CD14-positive monocyte (primary cell): ENCODE measurements at regions not wholly inside any gene's neighbourhood (a gene's known extent, or its start where the extent isn't known, plus 50 kb on each side); places are given as distances from the start of the nearest gene placed in this dataset.

Experiments
- DNase-seq, 3 donors: peaks; one replicate each; pipeline ENCODE4 v3.0.0-alpha.2; 2011 to 2022
- H2AFZ ChIP-seq: 2 replicates; pipeline ENCODE4 v1.6.0; 2012; ENCODE audit warnings: mild to moderate bottlenecking, low read depth, low read length, inconsistent platforms; ENCODE audit not compliant: insufficient read depth, poor library complexity, severe bottlenecking
- H3K27ac ChIP-seq, 2 donors: 1 replicate in 1 of 2; 2 replicates in 1 of 2; pipeline ENCODE4 v1.5.1; 2012 to 2013; ENCODE audit warnings: low read length in 2 of 2, control low read depth in 1 of 2, inconsistent platforms in 1 of 2, low read depth in 1 of 2, mild to moderate bottlenecking in 1 of 2
- H3K27me3 ChIP-seq, 2 donors: one replicate each; pipeline versions ENCODE4 v1.6.0 to v1.6.1; 2011 to 2013; ENCODE audit warnings: low read length in 2 of 2; ENCODE audit not compliant: control insufficient read depth in 2 of 2, insufficient read depth in 2 of 2
- H3K36me3 ChIP-seq, 2 donors: replicated peaks in 1 of 2; 1 replicate in 1 of 2; 2 replicates in 1 of 2; pipeline versions ENCODE4 v1.5.1 to v1.6.1; 2012 to 2013; ENCODE audit warnings: low read length in 2 of 2, control low read depth in 1 of 2, inconsistent platforms in 1 of 2, mild to moderate bottlenecking in 1 of 2; ENCODE audit not compliant: insufficient read depth in 2 of 2, control insufficient read depth in 1 of 2
- H3K4me1 ChIP-seq, 2 donors: 1 replicate in 1 of 2; 2 replicates in 1 of 2; pipeline versions ENCODE4 v1.5.1 to v1.6.1; 2012 to 2013; ENCODE audit warnings: low read length in 2 of 2, control low read depth in 1 of 2, inconsistent platforms in 1 of 2, mild to moderate bottlenecking in 1 of 2, moderate library complexity in 1 of 2; ENCODE audit not compliant: insufficient read depth in 2 of 2, control insufficient read depth in 1 of 2
- H3K4me2 ChIP-seq: replicated peaks from 2 replicates; pipeline ENCODE3; 2012; ENCODE audit warnings: low read length, moderate library complexity, mild to moderate bottlenecking; ENCODE audit not compliant: poor library complexity, severe bottlenecking; ENCODE audit errors: extremely low read depth
- H3K4me3 ChIP-seq, 3 experiments: fragments of 200-600 bp in 1 of 3; sonication (generic) in 1 of 3; replicated peaks in 1 of 3; 1 replicate in 2 of 3; 2 replicates in 1 of 3; pipeline ENCODE4 v1.5.1; 2011 to 2013; ENCODE audit warnings: low read length in 3 of 3, mild to moderate bottlenecking in 3 of 3, control low read depth in 2 of 3, low read depth in 2 of 3, inconsistent platforms in 1 of 3, moderate library complexity in 1 of 3
- H3K79me2 ChIP-seq: 2 replicates; pipeline ENCODE4 v1.6.0; 2012; ENCODE audit warnings: mild to moderate bottlenecking, control low read depth, inconsistent platforms, low read length, moderate library complexity; ENCODE audit not compliant: insufficient read depth
- H3K9ac ChIP-seq: 2 replicates; pipeline ENCODE4 v1.6.0; 2017; ENCODE audit warnings: low read length, mild to moderate bottlenecking; ENCODE audit not compliant: insufficient read depth, poor library complexity, severe bottlenecking
- H3K9me3 ChIP-seq, 2 donors: replicated peaks in 1 of 2; 1 replicate in 1 of 2; 2 replicates in 1 of 2; pipeline versions ENCODE4 v1.5.1 to v1.6.1; 2012 to 2013; ENCODE audit warnings: low read length in 2 of 2, control low read depth in 1 of 2; ENCODE audit not compliant: control insufficient read depth in 1 of 2, insufficient read depth in 1 of 2
- H4K20me1 ChIP-seq: 2 replicates; pipeline ENCODE4 v1.6.0; 2012; ENCODE audit warnings: mild to moderate bottlenecking, low read length, control low read depth, moderate library complexity; ENCODE audit not compliant: insufficient read depth
- H3K27ac Mint-ChIP-seq, 7 donors: one replicate each; pipeline ENCODE4 v1.8.0; 2020; ENCODE audit warnings: mild to moderate bottlenecking in 7 of 7, mixed read lengths in 7 of 7, moderate library complexity in 6 of 7, inconsistent platforms in 2 of 7
- H3K27me3 Mint-ChIP-seq, 3 donors: one replicate each; pipeline ENCODE4 v1.8.0; 2021 to 2022; ENCODE audit warnings: low read depth in 3 of 3, mild to moderate bottlenecking in 3 of 3, mixed read lengths in 3 of 3, moderate library complexity in 3 of 3, inconsistent platforms in 1 of 3
- H3K36me3 Mint-ChIP-seq, 2 donors: one replicate each; pipeline ENCODE4 v1.8.0; 2020; ENCODE audit warnings: mixed read lengths in 2 of 2, inconsistent platforms in 1 of 2, mild to moderate bottlenecking in 1 of 2
- H3K4me1 Mint-ChIP-seq: one replicate; pipeline ENCODE4 v1.8.0; 2020; ENCODE audit warnings: mild to moderate bottlenecking, mixed read lengths
- H3K4me3 Mint-ChIP-seq, 2 donors: one replicate each; pipeline ENCODE4 v1.8.0; 2020; ENCODE audit warnings: mild to moderate bottlenecking in 2 of 2, mixed read lengths in 2 of 2, moderate library complexity in 1 of 2
- H3K9me3 Mint-ChIP-seq, 7 donors: one replicate each; pipeline ENCODE4 v1.8.0; 2020 to 2022; ENCODE audit warnings: mixed read lengths in 7 of 7, mild to moderate bottlenecking in 6 of 7, moderate library complexity in 6 of 7, inconsistent platforms in 2 of 7
- CTCF ChIP-seq: fragments of 200-600 bp; IDR thresholded peaks from one replicate; pipeline ENCODE4 v1.8.0; 2022; ENCODE audit warnings: antibody characterized with exemption, mild to moderate bottlenecking
- WGBS: methylation state at CpG from one replicate; pipeline ENCODE4 v1.1.5; 2013; ENCODE audit warnings: missing lambda C conversion rate; ENCODE audit not compliant: insufficient coverage; 5-methylcytosine and 5-hydroxymethylcytosine counted together
- intact Hi-C, 2 donors: fragments of 100-400 bp; cut with micrococcal nuclease; formaldehyde crosslinking; loops; one replicate each; pipeline versions ENCODE4 v1.15.0 to v1.15.1; 2023

GRCh38 chr11:44507491-44507890 lies 58.0 kb upstream of the CD82 start:
- peaks cover 0 to 2% of the 10 kb centered on the region in 2 donors for H3K9me3 ChIP-seq
- WGBS: 100% methylated on average over 1 of the region's 3 CpGs
- Mint-ChIP-seq H3K9me3 (peaks cover 0 to 8% (median 2%) of the 10 kb centered on the region in 7 donors), H3K27ac (no peak overlapping the region), H3K4me1 (no peaks in the 10 kb centered on the region), H3K4me3 (no peak overlapping the region), H3K36me3 (no peaks in the 10 kb centered on the region), H3K27me3 (peaks cover 3 to 11% (median 7%) of the 10 kb centered on the region in 3 donors)
- H3K36me3 ChIP-seq: no peaks in the 10 kb centered on the region
- intact Hi-C loops: no loop called here
- no peak overlapping the region for H3K4me2 ChIP-seq
- no peaks in the 10 kb centered on the region for H3K27me3 ChIP-seq
- H3K4me1 ChIP-seq: no peaks in the 10 kb centered on the region
- TF ChIP-seq CTCF: no peak
- H3K27ac ChIP-seq: no peak overlapping the region
- H3K9ac ChIP-seq: no peak overlapping the region
- H2AFZ ChIP-seq: no peak overlapping the region
- no peaks in the 10 kb centered on the region for H3K79me2 ChIP-seq
- H4K20me1 ChIP-seq: no peaks in the 10 kb centered on the region
- DNase-seq: no peak
- H3K4me3 ChIP-seq: no peak overlapping the region

GRCh38 chr11:44507896-44508445 lies 57.5 kb upstream of the CD82 start:
- H3K27ac Mint-ChIP-seq: no peak overlapping the region
- H3K27me3 ChIP-seq: no peaks in the 10 kb centered on the region
- H3K4me2 ChIP-seq: no peak overlapping the region

More at GRCh38 chr11:44507896-44508445, 57.5 kb upstream of the CD82 start:
- H3K4me1 Mint-ChIP-seq: no peaks in the 10 kb centered on the region
- no peak overlapping the region for H3K4me3 Mint-ChIP-seq
- Histone ChIP-seq H3K9me3 (peaks cover 0 to 2% of the 10 kb centered on the region in 2 donors), H2AFZ (no peak overlapping the region), H3K79me2 (no peaks in the 10 kb centered on the region), H4K20me1 (no peaks in the 10 kb centered on the region), H3K36me3 (no peaks in the 10 kb centered on the region), H3K9ac (no peak overlapping the region), H3K4me1 (no peaks in the 10 kb centered on the region), H3K4me3 (no peak overlapping the region), H3K27ac (no peak overlapping the region)
- intact Hi-C loops: no loop called here
- H3K27me3 Mint-ChIP-seq: peaks cover 3 to 10% (median 7%) of the 10 kb centered on the region in 3 donors
- 62% methylated on average over 3 of the region's 3 CpGs for WGBS
- TF ChIP-seq CTCF: no peak
- H3K36me3 Mint-ChIP-seq: no peaks in the 10 kb centered on the region
- peaks cover 0 to 8% (median 2%) of the 10 kb centered on the region in 7 donors for H3K9me3 Mint-ChIP-seq
- DNase-seq: no peak
